Heart left ventricle (tissue), 13 donors: ENCODE measurements at regions not wholly inside any gene's neighbourhood (a gene's known extent, or its start where the extent isn't known, plus 50 kb on each side); places are given as distances from the start of the nearest gene placed in this dataset.

Source experiments
- POLR2A ChIP-seq, 2 donors: fragments of 450-650 bp; IDR thresholded peaks; one replicate each; pipeline ENCODE4 v1.6.1; 2017; ENCODE audit warnings: antibody characterized with exemption in 2 of 2, mild to moderate bottlenecking in 2 of 2, moderate library complexity in 2 of 2
- TF ChIP-seq, protein P1 (sequence below), 12 donors: fragments of 200-600 bp; sonication (generic) in 4 of 12; IDR thresholded peaks; one replicate each; pipeline versions ENCODE4 v1.5.0 to v1.8.0; 2018 to 2022; ENCODE audit warnings: antibody characterized with exemption in 12 of 12, mild to moderate bottlenecking in 5 of 12
- donor health status: ischemic (EF 13 %, LVEDD 7.1; RV severe dilation, severe dysfunction).
- donor health status: DM: no; HTN: yes; CAD: no.
- donor health status: DM: no; HTN: no; CAD: no.
- donor health status: ischemic (EF 25% LVEDD 6.9; RV normal size, moderate dysfunction).
- donor health status: ischemic (EF 25% LVEDD 5.7; RV mildly dilated, moderate dysfunction).
- donor health status: ischemic (EF 35%, LVEDD 5.7; RV mildly dilated, moderate dysfunction).
- donor health status: nonischemic (EF 11% LVEDD 7.7; RV severe dilation, severe dysfunction).
- donor health status: DM: yes; HTN: yes; CAD: no.
- donor health status: PGD.
- donor health status: ischemic (EF 29% LVEDD 5.4; RV normal size, mild dysfunction).
- donor health status: nonischemic (EF 23%, LVEDD 6.1; RV moderate dilation, normal function).

DNA sequence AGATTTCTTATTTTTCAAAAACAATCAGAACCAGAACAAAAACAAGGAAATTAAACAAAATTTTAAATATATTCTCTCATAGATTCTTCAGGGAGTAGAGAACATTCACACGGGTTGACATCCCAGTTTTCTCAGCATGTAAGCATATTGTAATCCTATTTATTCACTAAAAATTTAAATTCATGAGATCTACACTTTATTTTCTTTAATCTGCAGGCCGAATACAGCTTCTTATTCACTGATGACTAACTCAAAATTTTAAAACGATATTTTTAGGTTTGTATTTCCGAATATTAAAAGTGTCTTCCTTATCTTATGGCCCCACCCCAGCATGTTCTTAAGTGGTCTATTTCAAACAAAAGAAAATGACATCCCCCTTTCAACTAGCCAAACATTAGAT lies 262.4 kb downstream of the MEIS1 start:
- no peak for TF ChIP-seq POLR2A (IDR thresholded peaks at IDR 0.05)
- TF ChIP-seq, protein P1, sequence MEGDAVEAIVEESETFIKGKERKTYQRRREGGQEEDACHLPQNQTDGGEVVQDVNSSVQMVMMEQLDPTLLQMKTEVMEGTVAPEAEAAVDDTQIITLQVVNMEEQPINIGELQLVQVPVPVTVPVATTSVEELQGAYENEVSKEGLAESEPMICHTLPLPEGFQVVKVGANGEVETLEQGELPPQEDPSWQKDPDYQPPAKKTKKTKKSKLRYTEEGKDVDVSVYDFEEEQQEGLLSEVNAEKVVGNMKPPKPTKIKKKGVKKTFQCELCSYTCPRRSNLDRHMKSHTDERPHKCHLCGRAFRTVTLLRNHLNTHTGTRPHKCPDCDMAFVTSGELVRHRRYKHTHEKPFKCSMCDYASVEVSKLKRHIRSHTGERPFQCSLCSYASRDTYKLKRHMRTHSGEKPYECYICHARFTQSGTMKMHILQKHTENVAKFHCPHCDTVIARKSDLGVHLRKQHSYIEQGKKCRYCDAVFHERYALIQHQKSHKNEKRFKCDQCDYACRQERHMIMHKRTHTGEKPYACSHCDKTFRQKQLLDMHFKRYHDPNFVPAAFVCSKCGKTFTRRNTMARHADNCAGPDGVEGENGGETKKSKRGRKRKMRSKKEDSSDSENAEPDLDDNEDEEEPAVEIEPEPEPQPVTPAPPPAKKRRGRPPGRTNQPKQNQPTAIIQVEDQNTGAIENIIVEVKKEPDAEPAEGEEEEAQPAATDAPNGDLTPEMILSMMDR (IDR thresholded peaks at IDR 0.05), result no peak
